SU-DHL-6 (cell line): ENCODE measurements at regions not wholly inside any gene's neighbourhood (a gene's known extent, or its start where the extent isn't known, plus 50 kb on each side); places are given as distances from the start of the nearest gene placed in this dataset.
"Not testable (repeated sequence)": the region's sequence is repeated elsewhere in the genome, so short reads cannot be mapped to it uniquely, and the experiment has no call there.

ENCODE experiments used
- H2AFZ ChIP-seq: fragments of 200-600 bp; sonication (generic); 2 replicates; pipeline ENCODE4 v1.6.1; 2014; ENCODE audit warnings: low read depth, mild to moderate bottlenecking, moderate library complexity, mixed read lengths, antibody characterized with exemption, low read length; ENCODE audit not compliant: severe bottlenecking
- H3F3A ChIP-seq: fragments of 200-600 bp; shearing (Covaris generic); 2 replicates; pipeline ENCODE4 v1.6.0; 2016; ENCODE audit warnings: antibody characterized with exemption, mild to moderate bottlenecking; ENCODE audit not compliant: insufficient read depth
- H3K27ac ChIP-seq: fragments of 200-600 bp; sonication (generic); 2 replicates; pipeline ENCODE4 v1.5.1; 2016; ENCODE audit warnings: low read depth, mild to moderate bottlenecking, low read length, moderate library complexity, mixed read lengths
- H3K27me3 ChIP-seq: fragments of 200-600 bp; sonication (generic), shearing (Covaris generic); 2 replicates; pipeline ENCODE4 v1.6.0; 2014; ENCODE audit warnings: mild to moderate bottlenecking, low read length
- H3K36me3 ChIP-seq: fragments of 200-600 bp; sonication (generic); 2 replicates; pipeline ENCODE4 v1.6.1; 2014; ENCODE audit warnings: mild to moderate bottlenecking, low read length, mixed read lengths
- H3K4me2 ChIP-seq: fragments of 300-600, 200-600 bp; shearing (Covaris generic), sonication (generic); 2 replicates; pipeline ENCODE4 v1.6.0; 2014; ENCODE audit warnings: low read length, low read depth, mild to moderate bottlenecking; ENCODE audit not compliant: poor library complexity, severe bottlenecking
- H3K4me3 ChIP-seq: fragments of 200-600 bp; sonication (generic); 2 replicates; pipeline ENCODE4 v1.5.1; 2014; ENCODE audit warnings: antibody characterized with exemption, low read length, mild to moderate bottlenecking, mixed read lengths; ENCODE audit not compliant: insufficient read depth, poor library complexity, severe bottlenecking
- H3K79me2 ChIP-seq: fragments of 200-600 bp; sonication (generic); 2 replicates; pipeline ENCODE4 v1.6.1; 2014; ENCODE audit warnings: mild to moderate bottlenecking, low read length, moderate library complexity; ENCODE audit not compliant: insufficient read depth
- H3K9ac ChIP-seq: fragments of 200-600 bp; sonication (generic); 2 replicates; pipeline ENCODE4 v1.7.0; 2014; ENCODE audit warnings: mild to moderate bottlenecking, low read length
- H3K9me2 ChIP-seq: fragments of 200-600 bp; sonication (generic); replicated peaks from 2 replicates; pipeline ENCODE4 v1.6.1; 2014; ENCODE audit warnings: low read length; ENCODE audit not compliant: insufficient read depth
- H3K9me3 ChIP-seq: fragments of 200-600 bp; sonication (generic); 2 replicates; pipeline ENCODE4 v1.6.1; 2014; ENCODE audit warnings: low read length, mixed read lengths; ENCODE audit not compliant: insufficient read depth
- H4K20me1 ChIP-seq: fragments of 200-600 bp; sonication (generic); 2 replicates; pipeline ENCODE4 v1.6.1; 2014; ENCODE audit warnings: low read depth, mild to moderate bottlenecking, antibody characterized with exemption, low read length, moderate library complexity, mixed read lengths
- EZH2phosphoT487 ChIP-seq: fragments of 200-600 bp; sonication (generic), shearing (Covaris generic); conservative IDR thresholded peaks from 2 replicates; pipeline ENCODE4 v1.6.1; 2018; ENCODE audit warnings: mild to moderate bottlenecking, antibody characterized with exemption, low read length, moderate library complexity, mixed read lengths
- TF ChIP-seq, protein P1 (sequence below): fragments of 200-600 bp; sonication (generic); IDR thresholded peaks from one replicate; pipeline ENCODE4 v1.5.1; 2017; ENCODE audit warnings: antibody characterized with exemption, mild to moderate bottlenecking, low read length, moderate library complexity; ENCODE audit not compliant: insufficient read depth, poor library complexity, severe bottlenecking

DNA sequence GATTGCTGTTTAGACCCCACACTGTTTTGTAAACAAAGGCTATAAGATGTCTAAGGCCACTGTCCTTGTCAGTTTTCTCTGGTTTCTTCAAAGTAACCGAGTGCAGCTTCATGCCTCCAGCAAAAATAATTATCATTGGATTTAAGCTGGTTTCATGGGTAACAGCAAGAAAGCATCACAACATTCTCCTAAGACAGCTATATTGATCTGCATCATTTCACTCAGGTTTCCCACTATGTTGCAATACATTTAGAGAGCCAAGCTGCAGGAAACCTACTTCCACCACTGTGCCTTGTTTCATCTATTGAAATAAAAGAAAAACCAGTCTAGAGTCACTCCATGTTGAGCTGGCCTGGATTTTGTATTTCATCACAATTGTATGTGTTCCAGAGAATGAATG lies 351.4 kb downstream of the OXSM start:
- no peak overlapping the region for H3K9ac ChIP-seq
- no peak overlapping the region for H3K27ac ChIP-seq
- TF ChIP-seq EZH2phosphoT487 = no peak
- no peak overlapping the region for H3K4me3 ChIP-seq
- no peaks in the 10 kb centered on the region for H3K27me3 ChIP-seq
- no peaks in the 10 kb centered on the region for H3K9me2 ChIP-seq
- no peaks in the 10 kb centered on the region for H3F3A ChIP-seq
- H2AFZ ChIP-seq = no peak overlapping the region
- no peaks in the 10 kb centered on the region for H4K20me1 ChIP-seq
- H3K4me2 ChIP-seq = no peak overlapping the region
- H3K9me3 ChIP-seq = peaks cover 5% of the 10 kb centered on the region; the same call in 1 of the 2 replicates
- no peaks in the 10 kb centered on the region for H3K79me2 ChIP-seq
- H3K36me3 ChIP-seq = no peaks in the 10 kb centered on the region

DNA sequence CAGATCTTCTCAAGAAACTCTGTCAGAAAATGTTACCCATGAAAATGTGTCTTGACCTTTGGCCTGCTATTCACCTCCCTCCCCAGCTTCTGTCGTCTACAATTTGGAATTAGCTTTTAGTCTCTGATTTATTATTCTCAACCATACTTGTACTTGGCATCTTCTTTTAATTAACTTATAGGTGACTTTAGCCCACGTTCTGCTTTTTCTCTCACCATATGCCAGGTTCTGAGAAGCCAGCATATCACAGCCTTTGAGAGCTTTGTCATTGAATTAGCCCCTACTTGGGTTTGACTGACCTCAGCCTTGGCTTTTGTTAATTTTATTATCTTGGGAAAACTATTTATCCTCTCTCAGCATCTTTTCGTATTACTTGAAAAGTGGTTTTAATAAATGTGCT lies 355.9 kb downstream of the OXSM start:
- Histone ChIP-seq H3K36me3 (no peaks in the 10 kb centered on the region), H3K9me2 (no peaks in the 10 kb centered on the region), H3K9me3 (no peaks in the 10 kb centered on the region), H3K4me2 (no peak overlapping the region), H3K79me2 (no peaks in the 10 kb centered on the region), H2AFZ (no peak overlapping the region), H4K20me1 (no peaks in the 10 kb centered on the region), H3K4me3 (no peak overlapping the region), H3K9ac (no peak overlapping the region), H3K27me3 (no peaks in the 10 kb centered on the region), H3F3A (no peaks in the 10 kb centered on the region), H3K27ac (no peak overlapping the region)
- TF ChIP-seq, protein P1, sequence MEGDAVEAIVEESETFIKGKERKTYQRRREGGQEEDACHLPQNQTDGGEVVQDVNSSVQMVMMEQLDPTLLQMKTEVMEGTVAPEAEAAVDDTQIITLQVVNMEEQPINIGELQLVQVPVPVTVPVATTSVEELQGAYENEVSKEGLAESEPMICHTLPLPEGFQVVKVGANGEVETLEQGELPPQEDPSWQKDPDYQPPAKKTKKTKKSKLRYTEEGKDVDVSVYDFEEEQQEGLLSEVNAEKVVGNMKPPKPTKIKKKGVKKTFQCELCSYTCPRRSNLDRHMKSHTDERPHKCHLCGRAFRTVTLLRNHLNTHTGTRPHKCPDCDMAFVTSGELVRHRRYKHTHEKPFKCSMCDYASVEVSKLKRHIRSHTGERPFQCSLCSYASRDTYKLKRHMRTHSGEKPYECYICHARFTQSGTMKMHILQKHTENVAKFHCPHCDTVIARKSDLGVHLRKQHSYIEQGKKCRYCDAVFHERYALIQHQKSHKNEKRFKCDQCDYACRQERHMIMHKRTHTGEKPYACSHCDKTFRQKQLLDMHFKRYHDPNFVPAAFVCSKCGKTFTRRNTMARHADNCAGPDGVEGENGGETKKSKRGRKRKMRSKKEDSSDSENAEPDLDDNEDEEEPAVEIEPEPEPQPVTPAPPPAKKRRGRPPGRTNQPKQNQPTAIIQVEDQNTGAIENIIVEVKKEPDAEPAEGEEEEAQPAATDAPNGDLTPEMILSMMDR = no peak

DNA sequence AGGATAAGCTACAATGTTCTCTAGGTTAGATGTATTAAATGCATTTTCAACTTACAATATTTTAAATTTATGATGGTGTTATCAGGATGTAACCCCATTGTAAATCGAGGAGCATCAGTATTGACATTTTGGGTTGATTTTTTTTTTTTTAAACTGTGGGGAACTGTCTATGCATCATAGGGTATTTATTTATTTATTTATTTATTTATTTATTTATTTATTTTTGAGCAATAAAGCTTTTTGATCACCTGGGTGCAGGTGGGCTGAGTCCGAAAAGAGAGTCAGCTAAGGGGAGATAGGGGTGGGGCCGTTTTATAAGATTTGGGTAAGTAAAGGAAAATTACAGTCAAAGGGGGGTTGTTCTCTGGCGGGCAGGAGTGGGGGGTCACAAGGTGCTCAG lies 367.5 kb downstream of the OXSM start:
- not testable (repeated sequence) for H3K4me3 ChIP-seq, H3K9me3 ChIP-seq, H3K36me3 ChIP-seq, H3K9me2 ChIP-seq, H2AFZ ChIP-seq, H3K9ac ChIP-seq, H3F3A ChIP-seq, H4K20me1 ChIP-seq, H3K79me2 ChIP-seq, H3K27ac ChIP-seq, H3K27me3 ChIP-seq, H3K4me2 ChIP-seq

DNA sequence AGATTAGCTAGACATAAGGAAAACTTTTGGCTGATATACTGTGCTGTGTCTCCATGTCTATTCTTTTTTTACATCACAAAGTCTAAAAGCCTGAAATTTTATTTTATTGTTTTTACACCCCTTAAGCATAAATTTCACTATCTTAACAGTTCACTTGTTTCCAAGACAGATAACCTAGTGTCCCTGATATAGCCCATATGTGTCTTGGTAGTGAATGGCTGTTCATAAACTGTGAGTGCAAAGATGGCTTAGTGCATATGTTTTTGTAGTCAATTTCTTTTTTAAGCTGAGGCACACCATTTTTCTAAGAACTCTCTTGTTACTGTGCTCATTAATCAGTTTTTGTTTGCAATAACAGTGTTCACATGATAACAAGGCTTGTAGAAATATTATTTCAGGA lies 381.1 kb downstream of the OXSM start:
- no peaks in the 10 kb centered on the region for H3K79me2 ChIP-seq
- no peaks in the 10 kb centered on the region for H3K9me3 ChIP-seq
- H3K4me3 ChIP-seq = no peak overlapping the region
- H4K20me1 ChIP-seq = no peaks in the 10 kb centered on the region
- H3K9me2 ChIP-seq = no peaks in the 10 kb centered on the region
- TF ChIP-seq EZH2phosphoT487 = no peak
- TF ChIP-seq, protein P1 = no peak
- no peak overlapping the region for H2AFZ ChIP-seq
- no peak overlapping the region for H3K9ac ChIP-seq
- no peak overlapping the region for H3K4me2 ChIP-seq
- H3F3A ChIP-seq = no peaks in the 10 kb centered on the region
- H3K27me3 ChIP-seq = no peaks in the 10 kb centered on the region
- no peak overlapping the region for H3K27ac ChIP-seq
- H3K36me3 ChIP-seq = no peaks in the 10 kb centered on the region
